ENCODE measurements at regions not wholly inside any gene's neighbourhood (a gene's known extent, or its start where the extent isn't known, plus 50 kb on each side); places are given as distances from the start of the nearest gene placed in this dataset.

DNA sequence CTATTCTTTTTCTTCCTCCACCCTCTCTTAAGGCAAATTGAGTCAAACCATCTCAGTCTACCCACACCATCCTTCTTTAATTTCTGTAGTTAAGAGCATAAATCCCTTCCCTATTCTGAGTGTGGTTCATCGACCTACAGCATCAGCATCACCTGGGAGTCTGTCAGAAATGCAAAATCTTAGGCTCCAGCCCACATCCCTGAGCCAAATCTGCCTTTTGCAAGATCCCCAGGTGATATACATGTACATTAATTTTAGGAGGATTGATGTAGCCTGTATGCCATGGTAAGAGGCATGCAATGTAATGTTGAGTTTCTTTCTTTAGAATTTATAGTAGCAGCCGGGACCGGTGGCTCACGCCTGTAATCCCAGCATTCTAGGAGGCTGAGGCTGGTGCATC, 151.7 kb upstream of the TNP1 start:
- Histone ChIP-seq H2AFZ (no peak overlapping the region), H3K27ac (no peak overlapping the region), H3K27me3 (ENCODE audit: control insufficient read depth, insufficient read depth, low read length) (no peaks in the 10 kb centered on the region), H3K9ac (no peak overlapping the region), H3K36me3 (ENCODE audit: control insufficient read depth, insufficient read depth, low read length) (no peaks in the 10 kb centered on the region), H3K79me2 (no peaks in the 10 kb centered on the region), H3K4me3 (ENCODE audit: low read depth, low read length) (no peak overlapping the region), H3K9me3 (ENCODE audit: control insufficient read depth, low read length) (no peaks in the 10 kb centered on the region), H3K4me1 (no peaks in the 10 kb centered on the region), H3K4me2 (ENCODE audit: low read length) (no peak overlapping the region)
- TF ChIP-seq, protein P1, sequence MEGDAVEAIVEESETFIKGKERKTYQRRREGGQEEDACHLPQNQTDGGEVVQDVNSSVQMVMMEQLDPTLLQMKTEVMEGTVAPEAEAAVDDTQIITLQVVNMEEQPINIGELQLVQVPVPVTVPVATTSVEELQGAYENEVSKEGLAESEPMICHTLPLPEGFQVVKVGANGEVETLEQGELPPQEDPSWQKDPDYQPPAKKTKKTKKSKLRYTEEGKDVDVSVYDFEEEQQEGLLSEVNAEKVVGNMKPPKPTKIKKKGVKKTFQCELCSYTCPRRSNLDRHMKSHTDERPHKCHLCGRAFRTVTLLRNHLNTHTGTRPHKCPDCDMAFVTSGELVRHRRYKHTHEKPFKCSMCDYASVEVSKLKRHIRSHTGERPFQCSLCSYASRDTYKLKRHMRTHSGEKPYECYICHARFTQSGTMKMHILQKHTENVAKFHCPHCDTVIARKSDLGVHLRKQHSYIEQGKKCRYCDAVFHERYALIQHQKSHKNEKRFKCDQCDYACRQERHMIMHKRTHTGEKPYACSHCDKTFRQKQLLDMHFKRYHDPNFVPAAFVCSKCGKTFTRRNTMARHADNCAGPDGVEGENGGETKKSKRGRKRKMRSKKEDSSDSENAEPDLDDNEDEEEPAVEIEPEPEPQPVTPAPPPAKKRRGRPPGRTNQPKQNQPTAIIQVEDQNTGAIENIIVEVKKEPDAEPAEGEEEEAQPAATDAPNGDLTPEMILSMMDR (IDR thresholded peaks at IDR 0.05), result no peak

DNA sequence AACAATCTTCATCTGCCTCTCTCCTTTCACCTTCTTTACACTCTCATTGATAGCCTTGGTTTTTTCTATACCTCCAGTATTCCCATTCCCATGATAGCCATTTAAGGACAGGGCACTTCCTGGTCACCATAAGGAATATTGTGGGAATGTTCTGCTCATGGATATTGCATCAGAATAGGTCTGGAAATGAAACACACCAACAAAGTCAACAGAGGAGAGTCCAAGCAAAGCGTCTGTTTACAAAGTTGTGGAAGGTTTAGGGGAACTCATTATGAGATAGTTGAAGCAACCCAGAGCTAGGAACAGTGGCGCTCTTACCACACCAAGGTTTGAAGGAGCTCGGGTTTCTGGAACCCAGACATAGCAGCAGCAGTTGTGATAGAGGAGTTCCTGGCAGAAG, 150.3 kb upstream of the TNP1 start:
- Histone ChIP-seq H3K27ac (no peak overlapping the region), H3K4me3 (ENCODE audit: low read depth, low read length) (no peak overlapping the region)
- TF ChIP-seq, protein P1 (IDR thresholded peaks at IDR 0.05), result no peak

DNA sequence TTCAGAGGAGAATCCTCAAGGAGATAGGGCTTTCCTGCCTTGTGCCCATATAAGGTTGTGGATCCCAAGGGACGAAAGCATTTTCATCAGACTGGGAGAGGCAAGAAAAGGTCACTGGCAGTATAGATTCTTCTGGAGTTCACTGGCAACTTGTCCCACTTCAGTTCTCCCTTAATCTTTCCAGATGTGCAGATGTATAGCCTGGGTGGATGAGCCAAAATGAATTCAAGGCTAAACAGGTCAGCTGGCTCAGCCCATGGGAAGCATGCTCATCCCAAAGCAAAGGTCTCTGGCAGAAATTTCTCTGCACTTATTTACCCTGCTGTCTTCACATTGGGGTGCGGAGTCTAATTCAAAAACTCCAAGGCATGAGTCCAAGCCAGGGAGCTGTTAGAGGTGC, 148.9 kb upstream of the TNP1 start:
- Histone ChIP-seq H3K36me3 (ENCODE audit: control insufficient read depth, insufficient read depth, low read length) (no peaks in the 10 kb centered on the region), H2AFZ (no peak overlapping the region), H3K27ac (no peak overlapping the region), H3K79me2 (no peaks in the 10 kb centered on the region), H3K27me3 (ENCODE audit: control insufficient read depth, insufficient read depth, low read length) (no peaks in the 10 kb centered on the region), H3K9me3 (ENCODE audit: control insufficient read depth, low read length) (no peaks in the 10 kb centered on the region), H3K4me1 (no peaks in the 10 kb centered on the region), H3K4me3 (ENCODE audit: low read depth, low read length) (no peak overlapping the region), H3K4me2 (ENCODE audit: low read length) (no peak overlapping the region), H3K9ac (no peak overlapping the region)
- TF ChIP-seq, protein P1 (IDR thresholded peaks at IDR 0.05), result no peak

More for the DNA sequence above, 150.3 kb upstream of the TNP1 start:
- Histone ChIP-seq H3K9ac (no peak overlapping the region), H3K27me3 (ENCODE audit: control insufficient read depth, insufficient read depth, low read length) (no peaks in the 10 kb centered on the region), H3K9me3 (ENCODE audit: control insufficient read depth, low read length) (no peaks in the 10 kb centered on the region), H3K36me3 (ENCODE audit: control insufficient read depth, insufficient read depth, low read length) (no peaks in the 10 kb centered on the region), H3K4me1 (no peaks in the 10 kb centered on the region), H3K4me2 (ENCODE audit: low read length) (no peak overlapping the region), H2AFZ (no peak overlapping the region), H3K79me2 (no peaks in the 10 kb centered on the region)

DNA sequence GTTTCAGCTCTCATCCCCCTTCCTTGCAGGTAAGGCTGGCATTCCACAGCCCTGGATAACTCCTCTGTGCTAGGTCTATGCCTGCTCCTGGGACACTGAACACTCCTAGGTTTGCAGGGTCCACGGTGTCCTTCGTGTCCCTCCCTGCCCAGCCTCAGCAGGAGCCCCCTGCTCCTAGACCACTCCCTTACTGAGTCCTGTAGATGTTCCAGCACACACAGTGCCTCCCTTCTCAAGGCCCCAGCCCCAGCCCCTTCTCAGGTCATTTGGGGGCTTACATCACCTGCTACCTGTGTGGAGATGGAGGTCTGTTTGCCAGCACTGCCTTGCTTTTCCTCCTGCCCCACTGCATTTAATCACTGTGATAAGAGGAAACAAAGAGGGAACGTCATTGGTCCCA, 146.4 kb upstream of the TNP1 start:
- no peak overlapping the region for H3K27ac ChIP-seq
- H2AFZ ChIP-seq, result no peak overlapping the region
- TF ChIP-seq, protein P1 (IDR thresholded peaks at IDR 0.05), result no peak
- H3K36me3 ChIP-seq (ENCODE audit: control insufficient read depth, insufficient read depth, low read length), result no peaks in the 10 kb centered on the region
- H3K9ac ChIP-seq, result no peak overlapping the region
- H3K27me3 ChIP-seq (ENCODE audit: control insufficient read depth, insufficient read depth, low read length), result no peaks in the 10 kb centered on the region
- H3K9me3 ChIP-seq (ENCODE audit: control insufficient read depth, low read length), result no peaks in the 10 kb centered on the region
- H3K79me2 ChIP-seq, result no peaks in the 10 kb centered on the region
- no peak overlapping the region for H3K4me3 ChIP-seq (ENCODE audit: low read depth, low read length)
- no peak overlapping the region for H3K4me2 ChIP-seq (ENCODE audit: low read length)
- no peaks in the 10 kb centered on the region for H3K4me1 ChIP-seq

DNA sequence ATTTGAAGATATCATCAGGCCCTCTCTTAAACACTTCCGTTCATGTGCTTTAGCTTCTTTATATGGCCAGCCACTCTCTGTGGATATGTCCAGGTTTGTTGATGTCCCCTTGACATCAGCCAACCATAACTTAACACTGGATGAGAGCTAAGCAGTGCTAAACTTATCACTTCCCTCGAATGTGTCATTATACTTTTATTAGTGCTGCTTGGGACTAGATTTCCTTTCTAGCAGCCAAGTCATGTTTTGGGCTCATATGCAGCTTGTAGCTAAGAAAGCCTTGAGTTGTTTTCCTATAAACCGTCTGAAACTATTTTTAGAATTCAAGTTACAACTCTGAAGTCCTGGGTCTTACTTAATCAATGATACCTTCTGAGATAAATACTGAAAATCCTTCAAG, 144.8 kb upstream of the TNP1 start:
- H3K4me3 ChIP-seq (ENCODE audit: low read depth, low read length), result no peak overlapping the region
- no peak overlapping the region for H3K27ac ChIP-seq
- no peaks in the 10 kb centered on the region for H3K79me2 ChIP-seq
- no peak overlapping the region for H3K4me2 ChIP-seq (ENCODE audit: low read length)
- H3K4me1 ChIP-seq, result no peaks in the 10 kb centered on the region
- H3K9me3 ChIP-seq (ENCODE audit: control insufficient read depth, low read length), result no peaks in the 10 kb centered on the region
- H3K36me3 ChIP-seq (ENCODE audit: control insufficient read depth, insufficient read depth, low read length), result no peaks in the 10 kb centered on the region
- TF ChIP-seq, protein P1 (IDR thresholded peaks at IDR 0.05), result no peak
- no peak overlapping the region for H3K9ac ChIP-seq
- H3K27me3 ChIP-seq (ENCODE audit: control insufficient read depth, insufficient read depth, low read length), result no peaks in the 10 kb centered on the region
- H2AFZ ChIP-seq, result no peak overlapping the region
